GM12878 (cell line): ENCODE measurements at regions not wholly inside any gene's neighbourhood (a gene's known extent, or its start where the extent isn't known, plus 50 kb on each side); places are given as distances from the start of the nearest gene placed in this dataset.

Experiments
- ATAC-seq: fragments of 200-7000 bp; cut with Tn5 transposase; 3 replicates; pipeline ENCODE4 v1.9.1; 2020; ENCODE audit warnings: mild to moderate bottlenecking, moderate library complexity
- BruUV-seq: library from RNA; stranded (reverse); fragments of 400-500 nt; replicated peaks from 2 replicates; lab custom pipeline; 2021; lab: Mats Ljungman, UMichigan
- CTCF ChIA-PET: fragments of 300-600 bp; sonication (Branson Sonifier 250); formaldehyde crosslinking; extraction: SDS; loops from one replicate; lab custom pipeline; 2021; ENCODE audit warnings: inconsistent platforms; lab: Yijun Ruan, JAX
- POLR2A ChIA-PET: fragments of 350-600 bp; formaldehyde crosslinking; extraction: SDS; loops from one replicate; lab custom pipeline; 2021; ENCODE audit warnings: inconsistent platforms; lab: Charles Lee
- RAD21 ChIA-PET: fragments of 300-600 bp; sonication (Branson Sonifier 250); formaldehyde crosslinking; loops from one replicate; lab custom pipeline; 2023; ENCODE audit warnings: antibody characterized with exemption; ENCODE audit not compliant: unreplicated experiment; lab: Charles Lee
- SMC1A ChIA-PET: fragments of 300-600 bp; sonication (Branson Sonifier 250); formaldehyde crosslinking; loops from one replicate; lab custom pipeline; 2023; ENCODE audit not compliant: unreplicated experiment, uncharacterized antibody; lab: Charles Lee
- DNase-seq: peaks from one replicate; pipeline ENCODE4 v3.0.0-alpha.2; 2011; ENCODE audit warnings: low read depth, low spot score
- FAIRE-seq: peaks from 3 replicates; lab custom pipeline; 2011; peaks lifted over from hg19 to GRCh38; lab: Jason Lieb, UNC
- H2AFZ ChIP-seq: 2 replicates; pipeline ENCODE4 v1.6.0; 2011; ENCODE audit warnings: low read depth, low read length, control low read depth; ENCODE audit not compliant: control insufficient read depth
- H3K27ac ChIP-seq: 2 replicates; pipeline ENCODE4 v1.5.1; 2011; ENCODE audit warnings: control low read depth; ENCODE audit not compliant: control insufficient read depth, insufficient read depth
- H3K27me3 ChIP-seq, 2 experiments: replicated peaks in 1 of 2; 2 replicates each; pipeline versions ENCODE4 v1.6.0 to v1.6.1; 2011; ENCODE audit warnings: low read length in 1 of 2; ENCODE audit not compliant: control insufficient read depth in 2 of 2, insufficient read depth in 2 of 2
- H3K36me3 ChIP-seq, 2 experiments: 2 replicates each; pipeline ENCODE4 v1.5.1; 2011; ENCODE audit warnings: low read length in 1 of 2; ENCODE audit not compliant: control insufficient read depth in 2 of 2, insufficient read depth in 2 of 2
- H3K4me1 ChIP-seq: 2 replicates; pipeline ENCODE4 v1.6.1; 2011; ENCODE audit warnings: mild to moderate bottlenecking, low read length, moderate library complexity, mixed read lengths; ENCODE audit not compliant: control insufficient read depth, insufficient read depth
- H3K4me2 ChIP-seq: 2 replicates; pipeline ENCODE4 v1.6.0; 2011; ENCODE audit warnings: control low read depth; ENCODE audit not compliant: control insufficient read depth, insufficient read depth
- H3K4me3 ChIP-seq: fragments of 200-600 bp; sonication (generic); 2 replicates; pipeline ENCODE4 v1.5.1; 2016
- H3K79me2 ChIP-seq: 2 replicates; pipeline ENCODE4 v1.6.0; 2011; ENCODE audit warnings: low read length; ENCODE audit not compliant: control insufficient read depth, insufficient read depth
- H3K9ac ChIP-seq: 2 replicates; pipeline ENCODE4 v1.8.0; 2011; ENCODE audit warnings: low read length, control low read depth, mixed read lengths; ENCODE audit not compliant: control insufficient read depth, insufficient read depth
- H3K9me3 ChIP-seq: replicated peaks from 3 replicates; pipeline ENCODE4 v1.5.1; 2011; ENCODE audit warnings: mild to moderate bottlenecking, low read length; ENCODE audit not compliant: control insufficient read depth, insufficient read depth
- H4K20me1 ChIP-seq: 2 replicates; pipeline ENCODE4 v1.6.0; 2011; ENCODE audit not compliant: control insufficient read depth, insufficient read depth
- KAT2A ChIP-seq: conservative IDR thresholded peaks from 2 replicates; pipeline ENCODE4 v1.6.1; 2011; ENCODE audit warnings: low read depth, low read length; ENCODE audit not compliant: control insufficient read depth
- MYB ChIP-seq: fragments of 150-350 bp; IDR thresholded peaks from 2 replicates; pipeline ENCODE4 v1.6.1; 2014; ENCODE audit warnings: mild to moderate bottlenecking, low read depth, low read length, borderline replicate concordance
- PAX5 ChIP-seq: IDR thresholded peaks from 2 replicates; pipeline ENCODE4 v1.6.1; 2011; ENCODE audit warnings: low read depth, low read length, borderline replicate concordance
- POLR2AphosphoS2 ChIP-seq: IDR thresholded peaks from 2 replicates; pipeline ENCODE4 v1.6.1; 2011; ENCODE audit warnings: low read depth, mild to moderate bottlenecking, low read length, improper control_type of control experiment, moderate library complexity
- POLR2AphosphoS5 ChIP-seq: IDR thresholded peaks from 2 replicates; pipeline ENCODE4 v1.6.1; 2011; ENCODE audit warnings: mild to moderate bottlenecking, low read length, inconsistent platforms
- SMC3 ChIP-seq: IDR thresholded peaks from 2 replicates; pipeline ENCODE4 v1.6.1; 2011; ENCODE audit warnings: low read length, improper control_type of control experiment, borderline replicate concordance
- STAT1 ChIP-seq: fragments of 450-650 bp; conservative IDR thresholded peaks from 2 replicates; pipeline ENCODE4 v1.6.1; 2014; ENCODE audit warnings: antibody characterized with exemption, mild to moderate bottlenecking
- TARDBP ChIP-seq: IDR thresholded peaks from 2 replicates; pipeline ENCODE4 v1.6.1; 2016; ENCODE audit warnings: borderline replicate concordance
- TBL1XR1 ChIP-seq: IDR thresholded peaks from 2 replicates; pipeline ENCODE4 v1.6.1; 2012; ENCODE audit warnings: low read depth, low read length, improper control_type of control experiment
- TCF3 ChIP-seq: IDR thresholded peaks from 2 replicates; pipeline ENCODE4 v1.6.1; 2012; ENCODE audit warnings: low read depth, mild to moderate bottlenecking, low read length, borderline replicate concordance; ENCODE audit not compliant: insufficient read depth
- YY1 ChIP-seq: IDR thresholded peaks from 2 replicates; pipeline ENCODE4 v1.6.1; 2011; ENCODE audit warnings: low read depth, mild to moderate bottlenecking, low read length
- in situ Hi-C: fragments of 300-500 bp; cut with MboI; formaldehyde crosslinking; loops from 9 replicates; pipeline ENCODE4 v1.14.3; 2018; ENCODE audit warnings: mixed read lengths
- intact Hi-C: fragments of 100-400 bp; cut with micrococcal nuclease; formaldehyde crosslinking; loops from one replicate; pipeline ENCODE4 v1.14.2; 2022; ENCODE audit not compliant: unreplicated experiment
- TF ChIP-seq, protein P1 (sequence below): fragments of 450-650 bp; IDR thresholded peaks from 2 replicates; pipeline ENCODE4 v1.6.1; 2016; ENCODE audit warnings: mild to moderate bottlenecking
- TF ChIP-seq, protein P2 (sequence below): fragments of 450-650 bp; IDR thresholded peaks from 2 replicates; pipeline ENCODE4 v1.6.1; 2017; ENCODE audit warnings: borderline replicate concordance
- TF ChIP-seq, protein P3 (sequence below): fragments of 450-650 bp; IDR thresholded peaks from 2 replicates; pipeline ENCODE4 v1.6.1; 2017; ENCODE audit warnings: mild to moderate bottlenecking, moderate library complexity
- TF ChIP-seq, protein P4 (sequence below): fragments of 450-650 bp; formaldehyde crosslinking; IDR thresholded peaks from 2 replicates; pipeline ENCODE4 v1.5.0; 2022; ENCODE audit warnings: mild to moderate bottlenecking, missing genetic modification characterization

DNA sequence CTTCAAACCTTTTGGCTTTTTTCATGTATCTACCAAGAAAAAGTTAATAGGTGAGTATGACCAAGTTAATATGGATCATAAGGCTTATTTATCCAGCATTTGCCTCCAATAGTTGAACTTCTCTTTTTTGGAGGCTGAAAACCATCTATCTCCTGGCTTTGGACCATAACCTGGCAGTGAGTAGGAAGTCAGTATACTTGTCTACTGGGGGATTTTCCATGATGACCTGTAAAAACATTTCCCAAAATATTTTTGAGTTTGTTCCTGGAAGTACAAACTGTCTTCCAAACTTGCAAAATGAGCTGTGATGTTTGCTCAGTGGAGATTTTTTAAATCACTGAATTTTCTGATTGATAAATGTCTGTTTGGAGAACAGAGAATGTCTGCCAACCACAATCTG is 349.9 kb downstream of the FAM47B start:
- POLR2A ChIA-PET, result no interaction called here
- no TSS peak for BruUV-seq
- no peak for TF ChIP-seq SMC3
- TF ChIP-seq POLR2AphosphoS5, result no peak
- no peak for TF ChIP-seq TARDBP
- TF ChIP-seq, protein P1, sequence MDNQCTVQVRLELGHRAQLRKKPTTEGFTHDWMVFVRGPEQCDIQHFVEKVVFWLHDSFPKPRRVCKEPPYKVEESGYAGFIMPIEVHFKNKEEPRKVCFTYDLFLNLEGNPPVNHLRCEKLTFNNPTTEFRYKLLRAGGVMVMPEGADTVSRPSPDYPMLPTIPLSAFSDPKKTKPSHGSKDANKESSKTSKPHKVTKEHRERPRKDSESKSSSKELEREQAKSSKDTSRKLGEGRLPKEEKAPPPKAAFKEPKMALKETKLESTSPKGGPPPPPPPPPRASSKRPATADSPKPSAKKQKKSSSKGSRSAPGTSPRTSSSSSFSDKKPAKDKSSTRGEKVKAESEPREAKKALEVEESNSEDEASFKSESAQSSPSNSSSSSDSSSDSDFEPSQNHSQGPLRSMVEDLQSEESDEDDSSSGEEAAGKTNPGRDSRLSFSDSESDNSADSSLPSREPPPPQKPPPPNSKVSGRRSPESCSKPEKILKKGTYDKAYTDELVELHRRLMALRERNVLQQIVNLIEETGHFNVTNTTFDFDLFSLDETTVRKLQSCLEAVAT, result no peak
- no peak for TF ChIP-seq TBL1XR1
- no peak for TF ChIP-seq KAT2A
- TF ChIP-seq STAT1, result no peak
- no peak for TF ChIP-seq PAX5
- no peak for TF ChIP-seq TCF3
- TF ChIP-seq MYB, result no peak
- TF ChIP-seq, protein P2, sequence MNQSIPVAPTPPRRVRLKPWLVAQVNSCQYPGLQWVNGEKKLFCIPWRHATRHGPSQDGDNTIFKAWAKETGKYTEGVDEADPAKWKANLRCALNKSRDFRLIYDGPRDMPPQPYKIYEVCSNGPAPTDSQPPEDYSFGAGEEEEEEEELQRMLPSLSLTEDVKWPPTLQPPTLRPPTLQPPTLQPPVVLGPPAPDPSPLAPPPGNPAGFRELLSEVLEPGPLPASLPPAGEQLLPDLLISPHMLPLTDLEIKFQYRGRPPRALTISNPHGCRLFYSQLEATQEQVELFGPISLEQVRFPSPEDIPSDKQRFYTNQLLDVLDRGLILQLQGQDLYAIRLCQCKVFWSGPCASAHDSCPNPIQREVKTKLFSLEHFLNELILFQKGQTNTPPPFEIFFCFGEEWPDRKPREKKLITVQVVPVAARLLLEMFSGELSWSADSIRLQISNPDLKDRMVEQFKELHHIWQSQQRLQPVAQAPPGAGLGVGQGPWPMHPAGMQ, result no peak
- TF ChIP-seq, protein P3, sequence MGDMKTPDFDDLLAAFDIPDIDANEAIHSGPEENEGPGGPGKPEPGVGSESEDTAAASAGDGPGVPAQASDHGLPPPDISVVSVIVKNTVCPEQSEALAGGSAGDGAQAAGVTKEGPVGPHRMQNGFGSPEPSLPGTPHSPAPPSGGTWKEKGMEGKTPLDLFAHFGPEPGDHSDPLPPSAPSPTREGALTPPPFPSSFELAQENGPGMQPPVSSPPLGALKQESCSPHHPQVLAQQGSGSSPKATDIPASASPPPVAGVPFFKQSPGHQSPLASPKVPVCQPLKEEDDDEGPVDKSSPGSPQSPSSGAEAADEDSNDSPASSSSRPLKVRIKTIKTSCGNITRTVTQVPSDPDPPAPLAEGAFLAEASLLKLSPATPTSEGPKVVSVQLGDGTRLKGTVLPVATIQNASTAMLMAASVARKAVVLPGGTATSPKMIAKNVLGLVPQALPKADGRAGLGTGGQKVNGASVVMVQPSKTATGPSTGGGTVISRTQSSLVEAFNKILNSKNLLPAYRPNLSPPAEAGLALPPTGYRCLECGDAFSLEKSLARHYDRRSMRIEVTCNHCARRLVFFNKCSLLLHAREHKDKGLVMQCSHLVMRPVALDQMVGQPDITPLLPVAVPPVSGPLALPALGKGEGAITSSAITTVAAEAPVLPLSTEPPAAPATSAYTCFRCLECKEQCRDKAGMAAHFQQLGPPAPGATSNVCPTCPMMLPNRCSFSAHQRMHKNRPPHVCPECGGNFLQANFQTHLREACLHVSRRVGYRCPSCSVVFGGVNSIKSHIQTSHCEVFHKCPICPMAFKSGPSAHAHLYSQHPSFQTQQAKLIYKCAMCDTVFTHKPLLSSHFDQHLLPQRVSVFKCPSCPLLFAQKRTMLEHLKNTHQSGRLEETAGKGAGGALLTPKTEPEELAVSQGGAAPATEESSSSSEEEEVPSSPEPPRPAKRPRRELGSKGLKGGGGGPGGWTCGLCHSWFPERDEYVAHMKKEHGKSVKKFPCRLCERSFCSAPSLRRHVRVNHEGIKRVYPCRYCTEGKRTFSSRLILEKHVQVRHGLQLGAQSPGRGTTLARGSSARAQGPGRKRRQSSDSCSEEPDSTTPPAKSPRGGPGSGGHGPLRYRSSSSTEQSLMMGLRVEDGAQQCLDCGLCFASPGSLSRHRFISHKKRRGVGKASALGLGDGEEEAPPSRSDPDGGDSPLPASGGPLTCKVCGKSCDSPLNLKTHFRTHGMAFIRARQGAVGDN, result no peak
- TF ChIP-seq, protein P4, sequence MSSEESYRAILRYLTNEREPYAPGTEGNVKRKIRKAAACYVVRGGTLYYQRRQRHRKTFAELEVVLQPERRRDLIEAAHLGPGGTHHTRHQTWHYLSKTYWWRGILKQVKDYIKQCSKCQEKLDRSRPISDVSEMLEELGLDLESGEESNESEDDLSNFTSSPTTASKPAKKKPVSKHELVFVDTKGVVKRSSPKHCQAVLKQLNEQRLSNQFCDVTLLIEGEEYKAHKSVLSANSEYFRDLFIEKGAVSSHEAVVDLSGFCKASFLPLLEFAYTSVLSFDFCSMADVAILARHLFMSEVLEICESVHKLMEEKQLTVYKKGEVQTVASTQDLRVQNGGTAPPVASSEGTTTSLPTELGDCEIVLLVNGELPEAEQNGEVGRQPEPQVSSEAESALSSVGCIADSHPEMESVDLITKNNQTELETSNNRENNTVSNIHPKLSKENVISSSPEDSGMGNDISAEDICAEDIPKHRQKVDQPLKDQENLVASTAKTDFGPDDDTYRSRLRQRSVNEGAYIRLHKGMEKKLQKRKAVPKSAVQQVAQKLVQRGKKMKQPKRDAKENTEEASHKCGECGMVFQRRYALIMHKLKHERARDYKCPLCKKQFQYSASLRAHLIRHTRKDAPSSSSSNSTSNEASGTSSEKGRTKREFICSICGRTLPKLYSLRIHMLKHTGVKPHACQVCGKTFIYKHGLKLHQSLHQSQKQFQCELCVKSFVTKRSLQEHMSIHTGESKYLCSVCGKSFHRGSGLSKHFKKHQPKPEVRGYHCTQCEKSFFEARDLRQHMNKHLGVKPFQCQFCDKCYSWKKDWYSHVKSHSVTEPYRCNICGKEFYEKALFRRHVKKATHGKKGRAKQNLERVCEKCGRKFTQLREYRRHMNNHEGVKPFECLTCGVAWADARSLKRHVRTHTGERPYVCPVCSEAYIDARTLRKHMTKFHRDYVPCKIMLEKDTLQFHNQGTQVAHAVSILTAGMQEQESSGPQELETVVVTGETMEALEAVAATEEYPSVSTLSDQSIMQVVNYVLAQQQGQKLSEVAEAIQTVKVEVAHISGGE, result no peak
- no peak for TF ChIP-seq YY1
- no peak for TF ChIP-seq POLR2AphosphoS2

More for the DNA sequence above, 349.9 kb downstream of the FAM47B start:
- H3K9me3 ChIP-seq, result no peaks in the 10 kb centered on the region
- ChIA-PET CTCF (no interaction called here), SMC1A (no interaction called here), RAD21 (no interaction called here)
- intact Hi-C loops (no loop called here), in situ Hi-C loops (no loop called here)
- H3K4me2 ChIP-seq, result no peak overlapping the region
- no peak overlapping the region for H3K9ac ChIP-seq
- ATAC-seq (no peak), DNase-seq (no peak), FAIRE-seq (no peak)
- H3K79me2 ChIP-seq, result no peaks in the 10 kb centered on the region
- no peaks in the 10 kb centered on the region for H4K20me1 ChIP-seq
- no peaks in the 10 kb centered on the region for H3K36me3 ChIP-seq
- H3K27me3 ChIP-seq, result no peaks in the 10 kb centered on the region
- H3K4me1 ChIP-seq, result no peaks in the 10 kb centered on the region
- no peak overlapping the region for H3K4me3 ChIP-seq
- H2AFZ ChIP-seq, result no peak overlapping the region
- no peak overlapping the region for H3K27ac ChIP-seq
